Fibroblast of lung (primary cell): ENCODE measurements at regions not wholly inside any gene's neighbourhood (a gene's known extent, or its start where the extent isn't known, plus 50 kb on each side); places are given as distances from the start of the nearest gene placed in this dataset.

Experiments
- CTCF ChIP-seq, 2 donors: IDR thresholded peaks in 1 of 2; conservative IDR thresholded peaks in 1 of 2; 1 replicate in 1 of 2; 2 replicates in 1 of 2; pipeline ENCODE4 v1.5.1; 2011 to 2012; ENCODE audit warnings: low read length in 2 of 2, control low read depth in 1 of 2, inconsistent platforms in 1 of 2, low read depth in 1 of 2, mild to moderate bottlenecking in 1 of 2
- EZH2 ChIP-seq: IDR thresholded peaks from 2 replicates; pipeline ENCODE4 v1.5.1; 2012; ENCODE audit warnings: low read length, control low read depth, mild to moderate bottlenecking; ENCODE audit errors: missing control alignments

- TF ChIP-seq CTCF (conservative IDR thresholded peaks at IDR 0.05 in 1 of 2, IDR thresholded peaks at IDR 0.05 in 1 of 2; ENCODE audit: low read depth in 1 of 2, low read length in 2 of 2) (no peak), EZH2 (no peak)
Measured at GRCh38 chr7:9719721-9720120, 1254.0 kb upstream of the PHF14 start.
